IMR-90 (cell line): ENCODE measurements at regions not wholly inside any gene's neighbourhood (a gene's known extent, or its start where the extent isn't known, plus 50 kb on each side); places are given as distances from the start of the nearest gene placed in this dataset.

ENCODE experiments used
- ATAC-seq: fragments of 200-7000 bp; cut with Tn5 transposase; 2 replicates; pipeline ENCODE4 v1.9.1; 2020; ENCODE audit warnings: low read depth, mild to moderate bottlenecking, moderate library complexity
- BruUV-seq: library from RNA; stranded (reverse); fragments of 400-500 nt; replicated peaks from 2 replicates; lab custom pipeline; 2021; lab: Mats Ljungman, UMichigan
- CTCF ChIA-PET: fragments of 300-600 bp; formaldehyde crosslinking; extraction: SDS; loops from one replicate; lab custom pipeline; 2021; ENCODE audit warnings: antibody characterized with exemption; lab: Yijun Ruan, JAX
- POLR2A ChIA-PET: fragments of 300-600 bp; sonication (Branson Sonifier 250); formaldehyde crosslinking; loops from one replicate; lab custom pipeline; 2022; ENCODE audit warnings: antibody characterized with exemption; ENCODE audit not compliant: unreplicated experiment; lab: Charles Lee
- DNase-seq: peaks from one replicate; pipeline ENCODE4 v3.0.0; 2013
- H2AFZ ChIP-seq: replicated peaks from 2 replicates; pipeline ENCODE3; 2013; ENCODE audit warnings: low read length, mild to moderate bottlenecking; ENCODE audit not compliant: poor library complexity
- H2AK5ac ChIP-seq: 2 replicates; pipeline ENCODE4 v1.6.1; 2013; ENCODE audit warnings: low read depth, low read length, inconsistent platforms
- H2AK9ac ChIP-seq: replicated peaks from 2 replicates; pipeline ENCODE3; 2013; ENCODE audit warnings: mild to moderate bottlenecking, low read depth, low read length, moderate library complexity; ENCODE audit not compliant: poor library complexity
- H2BK120ac ChIP-seq: 2 replicates; pipeline ENCODE4 v1.6.1; 2013; ENCODE audit warnings: low read depth, low read length, inconsistent platforms
- H2BK15ac ChIP-seq: 3 replicates; pipeline ENCODE4 v1.6.1; 2013; ENCODE audit warnings: low read depth, low read length, inconsistent platforms
- H2BK20ac ChIP-seq: 2 replicates; pipeline ENCODE4 v1.6.1; 2013; ENCODE audit warnings: low read depth, mild to moderate bottlenecking, inconsistent platforms, low read length, moderate library complexity
- H2BK5ac ChIP-seq: 2 replicates; pipeline ENCODE4 v1.6.1; 2013; ENCODE audit warnings: mild to moderate bottlenecking, low read depth, low read length, inconsistent platforms; ENCODE audit not compliant: poor library complexity, severe bottlenecking
- H3K14ac ChIP-seq: replicated peaks from 2 replicates; pipeline ENCODE4 v1.6.1; 2013; ENCODE audit warnings: low read depth, low read length, inconsistent platforms
- H3K18ac ChIP-seq: 2 replicates; pipeline ENCODE4 v1.6.1; 2013; ENCODE audit warnings: low read depth, low read length, control low read depth
- H3K23ac ChIP-seq: 2 replicates; pipeline ENCODE4 v1.6.1; 2013; ENCODE audit warnings: low read depth, low read length, inconsistent platforms
- H3K27ac ChIP-seq: 2 replicates; pipeline ENCODE4 v1.5.1; 2013; ENCODE audit warnings: mild to moderate bottlenecking, control low read depth, low read length; ENCODE audit not compliant: insufficient read depth
- H3K27me3 ChIP-seq: 2 replicates; pipeline ENCODE4 v1.6.1; 2013; ENCODE audit warnings: low read length; ENCODE audit not compliant: control insufficient read depth, insufficient read depth
- H3K36me3 ChIP-seq: 2 replicates; pipeline ENCODE4 v1.6.1; 2013; ENCODE audit warnings: low read length, mixed read lengths; ENCODE audit not compliant: control insufficient read depth, insufficient read depth
- H3K4ac ChIP-seq: 2 replicates; pipeline ENCODE4 v1.6.1; 2013; ENCODE audit warnings: low read depth, low read length, inconsistent platforms
- H3K4me1 ChIP-seq: 2 replicates; pipeline ENCODE4 v1.6.1; 2013; ENCODE audit warnings: low read length, mixed read lengths; ENCODE audit not compliant: control insufficient read depth, insufficient read depth
- H3K4me2 ChIP-seq: 2 replicates; pipeline ENCODE4 v1.6.1; 2013; ENCODE audit warnings: low read depth, mild to moderate bottlenecking, control low read depth, low read length, moderate library complexity
- H3K4me3 ChIP-seq: 2 replicates; pipeline ENCODE4 v1.5.1; 2013; ENCODE audit warnings: low read depth, mild to moderate bottlenecking, control low read depth, low read length, moderate library complexity; ENCODE audit not compliant: insufficient read depth
- H3K56ac ChIP-seq: 2 replicates; pipeline ENCODE4 v1.6.1; 2013; ENCODE audit warnings: low read length, inconsistent platforms; ENCODE audit not compliant: insufficient read depth; ENCODE audit errors: extremely low read depth
- H3K79me1 ChIP-seq, 2 experiments: 2 replicates each; pipeline ENCODE4 v1.6.1; 2013; ENCODE audit warnings: low read length in 2 of 2, inconsistent platforms in 1 of 2, low read depth in 1 of 2
- H3K9ac ChIP-seq: 2 replicates; pipeline ENCODE4 v1.6.1; 2013; ENCODE audit warnings: low read depth, low read length, control low read depth
- H3K9me1 ChIP-seq: 2 replicates; pipeline ENCODE4 v1.6.1; 2013; ENCODE audit warnings: low read length, inconsistent platforms; ENCODE audit not compliant: insufficient read depth
- H3K9me3 ChIP-seq: 2 replicates; pipeline ENCODE4 v1.6.1; 2013; ENCODE audit warnings: low read length; ENCODE audit not compliant: control insufficient read depth, insufficient read depth
- H4K20me1 ChIP-seq: 2 replicates; pipeline ENCODE4 v1.6.1; 2013; ENCODE audit warnings: low read length, inconsistent platforms; ENCODE audit not compliant: insufficient read depth
- H4K5ac ChIP-seq: 2 replicates; pipeline ENCODE4 v1.6.1; 2013; ENCODE audit warnings: mild to moderate bottlenecking, low read depth, low read length, control low read depth
- H4K8ac ChIP-seq, 2 experiments: 2 replicates each; pipeline ENCODE4 v1.6.1; 2013; ENCODE audit warnings: low read depth in 2 of 2, low read length in 2 of 2, control low read depth in 1 of 2, inconsistent platforms in 1 of 2
- H4K91ac ChIP-seq: 2 replicates; pipeline ENCODE4 v1.6.1; 2013; ENCODE audit warnings: low read depth, low read length, inconsistent platforms; ENCODE audit not compliant: insufficient read depth
- WGBS, 2 experiments: methylation state at CpG; one replicate each; pipeline versions ENCODE4 v1.1.5 to v1.1.7; 2013; ENCODE audit warnings: missing lambda C conversion rate in 2 of 2; ENCODE audit not compliant: insufficient read length in 1 of 2; ENCODE audit errors: extremely low coverage in 2 of 2; 5-methylcytosine and 5-hydroxymethylcytosine counted together
- dilution Hi-C: fragments of 300-500 bp; cut with HindIII; formaldehyde crosslinking; loops from one replicate; pipeline ENCODE4 v1.14.3; 2018; ENCODE audit warnings: low sequenced_read_pairs; ENCODE audit not compliant: unreplicated experiment
- in situ Hi-C: fragments of 300-500 bp; cut with MboI; formaldehyde crosslinking; loops from 3 replicates; pipeline ENCODE4 v1.14.3; 2019; ENCODE audit warnings: low sequenced_read_pairs, inconsistent platforms, mixed read lengths
- intact Hi-C: fragments of 100-400 bp; cut with micrococcal nuclease; formaldehyde crosslinking; loops from 2 replicates; pipeline ENCODE4 v1.10.0; 2022
- TF ChIP-seq, protein P1 (sequence below): fragments of 150-350 bp; IDR thresholded peaks from 2 replicates; pipeline ENCODE4 v1.6.1; 2016; ENCODE audit warnings: low read depth, mild to moderate bottlenecking, low read length, moderate library complexity, borderline replicate concordance

DNA sequence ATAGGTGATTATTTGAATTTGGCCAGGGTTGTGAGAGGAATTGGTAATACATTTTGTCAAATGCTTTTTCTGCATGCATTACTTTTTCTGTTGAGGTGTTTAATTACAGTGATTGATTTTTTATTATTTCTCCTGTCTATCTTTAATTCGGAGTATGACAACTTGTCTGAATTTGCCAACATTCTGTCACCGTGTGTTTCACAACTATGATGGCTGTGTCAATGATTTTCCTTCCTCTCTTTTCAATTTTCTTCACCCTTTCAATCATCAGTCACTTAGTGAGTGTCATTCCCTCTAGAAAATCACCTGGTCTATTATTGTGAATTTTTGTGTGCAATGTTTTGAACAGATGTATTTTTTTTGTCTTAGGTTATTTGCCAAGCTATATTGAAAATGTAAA, 1221.4 kb upstream of the CDH18 start:
- H3K14ac ChIP-seq, result no peak overlapping the region
- no peak overlapping the region for H3K9ac ChIP-seq
- no peaks in the 10 kb centered on the region for H3K27me3 ChIP-seq
- CTCF ChIA-PET, result no interaction called here
- H3K79me1 ChIP-seq, result no peaks in the 10 kb centered on the region
- no peak overlapping the region for H2AK9ac ChIP-seq
- H3K4me3 ChIP-seq, result no peak overlapping the region
- POLR2A ChIA-PET, result no interaction called here
- no peaks in the 10 kb centered on the region for H3K36me3 ChIP-seq
- H3K9me1 ChIP-seq, result no peaks in the 10 kb centered on the region
- no peak overlapping the region for H2BK20ac ChIP-seq
- no peak overlapping the region for H4K91ac ChIP-seq
- WGBS, 2 experiments, result no CpG with 5 or more reads among the region's 2 CpGs
- dilution Hi-C loops, result no loop called here
- no peak overlapping the region for H2BK15ac ChIP-seq
- no peaks in the 10 kb centered on the region for H3K9me3 ChIP-seq
- no peak overlapping the region for H2AK5ac ChIP-seq
- no peak overlapping the region for H3K56ac ChIP-seq
- H3K27ac ChIP-seq, result no peak overlapping the region
- DNase-seq (no peak), ATAC-seq (no peak)
- no peak overlapping the region for H4K5ac ChIP-seq
- no peak overlapping the region for H2AFZ ChIP-seq
- H3K18ac ChIP-seq, result no peak overlapping the region
- H4K20me1 ChIP-seq, result no peaks in the 10 kb centered on the region
- intact Hi-C loops, result no loop called here
- no TSS peak for BruUV-seq
- H4K8ac ChIP-seq, result no peak overlapping the region
- TF ChIP-seq, protein P1, sequence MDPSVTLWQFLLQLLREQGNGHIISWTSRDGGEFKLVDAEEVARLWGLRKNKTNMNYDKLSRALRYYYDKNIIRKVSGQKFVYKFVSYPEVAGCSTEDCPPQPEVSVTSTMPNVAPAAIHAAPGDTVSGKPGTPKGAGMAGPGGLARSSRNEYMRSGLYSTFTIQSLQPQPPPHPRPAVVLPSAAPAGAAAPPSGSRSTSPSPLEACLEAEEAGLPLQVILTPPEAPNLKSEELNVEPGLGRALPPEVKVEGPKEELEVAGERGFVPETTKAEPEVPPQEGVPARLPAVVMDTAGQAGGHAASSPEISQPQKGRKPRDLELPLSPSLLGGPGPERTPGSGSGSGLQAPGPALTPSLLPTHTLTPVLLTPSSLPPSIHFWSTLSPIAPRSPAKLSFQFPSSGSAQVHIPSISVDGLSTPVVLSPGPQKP, result no peak
- H3K4ac ChIP-seq, result no peak overlapping the region
- in situ Hi-C loops, result no loop called here
- H2BK5ac ChIP-seq, result no peak overlapping the region
- no peak overlapping the region for H3K4me2 ChIP-seq
- H3K23ac ChIP-seq, result no peak overlapping the region
- no peak overlapping the region for H2BK120ac ChIP-seq
- no peaks in the 10 kb centered on the region for H3K4me1 ChIP-seq
